ENCODE measurements at regions not wholly inside any gene's neighbourhood (a gene's known extent, or its start where the extent isn't known, plus 50 kb on each side); places are given as distances from the start of the nearest gene placed in this dataset.

DNA sequence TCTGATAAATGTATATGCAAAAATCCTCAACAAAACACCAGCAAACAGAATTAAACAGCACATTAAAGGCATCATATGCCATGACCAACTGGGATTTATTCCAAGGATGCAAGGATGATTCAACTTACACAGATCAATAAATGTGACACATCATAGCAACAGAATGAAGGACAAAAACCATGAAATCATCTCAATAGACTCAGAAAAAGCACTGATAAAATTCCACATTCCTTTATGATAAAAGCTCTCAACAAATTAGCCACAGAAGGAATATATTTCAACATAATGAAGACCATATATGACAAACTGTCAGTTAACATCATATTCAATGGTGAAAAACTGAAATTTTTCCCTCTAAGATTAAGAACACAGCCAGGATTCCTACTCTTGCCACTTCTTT is 691.6 kb downstream of the DIAPH3 start:
- no peaks in the 10 kb centered on the region for H3K9me3 ChIP-seq (ENCODE audit: control insufficient read depth, insufficient read depth, low read depth, low read length)
- H3K4me1 ChIP-seq (ENCODE audit: control insufficient read depth, insufficient read depth, low read length), result no peaks in the 10 kb centered on the region
- POLR2A ChIA-PET, result no interaction called here
- no peak overlapping the region for H3K27ac ChIP-seq (ENCODE audit: extremely low read depth, low read depth, low read length)
- H3K36me3 ChIP-seq (ENCODE audit: control insufficient read depth in 2 of 2, insufficient read depth in 1 of 2, low read length in 2 of 2), result no peaks in the 10 kb centered on the region
- no peak overlapping the region for H3K4me3 ChIP-seq (ENCODE audit: low read depth, low read length)
- CTCF ChIA-PET, result interaction anchor here (0.7 kb wide), 1 partner anchor 43 kb away, joined by 5 read pairs; no protein-coding TSS in a partner anchor
- TF ChIP-seq SCRT1 (tag by site-specific recombination; IDR thresholded peaks at IDR 0.05; ENCODE audit: borderline replicate concordance), result no peak

DNA sequence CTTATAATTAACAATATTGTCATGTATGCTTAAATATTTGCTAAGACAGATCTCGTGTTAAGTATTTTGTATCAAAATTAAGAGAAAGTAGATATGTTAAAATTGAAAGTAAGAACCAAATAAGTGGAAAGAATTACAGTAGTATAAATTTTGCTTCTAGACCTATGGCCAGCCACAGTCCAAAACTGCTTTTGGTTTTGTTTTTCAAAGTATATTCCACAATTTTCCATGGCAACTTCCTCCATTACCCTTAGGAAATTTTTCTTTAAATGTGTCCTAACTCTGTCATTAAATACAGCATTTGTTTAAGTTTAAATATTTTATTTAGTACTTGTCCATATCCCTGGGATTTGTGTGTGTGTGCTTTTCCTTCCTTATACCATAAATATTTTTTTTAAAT is 689.0 kb downstream of the DIAPH3 start:
- CTCF ChIA-PET, result no interaction called here
- Histone ChIP-seq H3K36me3 (ENCODE audit: control insufficient read depth in 2 of 2, insufficient read depth in 1 of 2, low read length in 2 of 2) (no peaks in the 10 kb centered on the region), H3K4me1 (ENCODE audit: control insufficient read depth, insufficient read depth, low read length) (no peaks in the 10 kb centered on the region), H3K4me3 (ENCODE audit: low read depth, low read length) (no peak overlapping the region), H3K27ac (ENCODE audit: extremely low read depth, low read depth, low read length) (no peak overlapping the region), H3K9me3 (ENCODE audit: control insufficient read depth, insufficient read depth, low read depth, low read length) (no peaks in the 10 kb centered on the region)
- TF ChIP-seq ZNF473 (tag by site-specific recombination; IDR thresholded peaks at IDR 0.05), result no peak
- POLR2A ChIA-PET, result no interaction called here

DNA sequence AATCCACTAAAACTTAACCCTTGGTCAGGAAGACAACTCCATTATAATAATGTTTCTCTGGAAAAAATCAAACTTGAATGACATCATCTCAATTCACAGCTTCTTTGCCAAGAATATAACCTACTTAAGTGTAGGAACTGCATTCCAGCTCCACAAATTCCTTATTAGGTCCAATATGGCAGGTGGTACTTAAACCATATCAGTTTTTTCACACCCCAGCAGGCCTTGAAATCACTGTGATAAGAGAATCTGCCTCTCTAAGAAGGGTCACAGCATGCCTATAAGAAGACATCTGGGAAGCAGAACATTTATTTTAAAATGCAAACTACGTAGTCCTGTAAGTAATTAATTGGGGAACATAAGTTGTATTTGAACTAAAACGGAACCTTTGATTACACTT is 687.8 kb downstream of the DIAPH3 start:
- H3K4me3 ChIP-seq (ENCODE audit: low read depth, low read length), result no peak overlapping the region
- no peak overlapping the region for H3K27ac ChIP-seq (ENCODE audit: extremely low read depth, low read depth, low read length)
- no peaks in the 10 kb centered on the region for H3K4me1 ChIP-seq (ENCODE audit: control insufficient read depth, insufficient read depth, low read length)
- H3K9me3 ChIP-seq (ENCODE audit: control insufficient read depth, insufficient read depth, low read depth, low read length), result no peaks in the 10 kb centered on the region
- no peaks in the 10 kb centered on the region for H3K36me3 ChIP-seq (ENCODE audit: control insufficient read depth in 2 of 2, insufficient read depth in 1 of 2, low read length in 2 of 2)
- TF ChIP-seq ZNF664 (tag by site-specific recombination; IDR thresholded peaks at IDR 0.05) (no peak), ZNF544 (tag by site-specific recombination; IDR thresholded peaks at IDR 0.05) (no peak), ZNF561 (tag by site-specific recombination; IDR thresholded peaks at IDR 0.05; ENCODE audit: borderline replicate concordance) (no peak), IKZF3 (tag by site-specific recombination; IDR thresholded peaks at IDR 0.05) (no peak), ZNF311 (tag by site-specific recombination; IDR thresholded peaks at IDR 0.05; ENCODE audit: borderline replicate concordance) (no peak), ZBTB17 (tag by site-specific recombination; IDR thresholded peaks at IDR 0.05) (no peak), SP7 (tag by site-specific recombination; IDR thresholded peaks at IDR 0.05) (no peak), ZNF354C (tag by site-specific recombination; IDR thresholded peaks at IDR 0.05; ENCODE audit: borderline replicate concordance, low read depth) (no peak), ZNF626 (tag by site-specific recombination; IDR thresholded peaks at IDR 0.05) (no peak)
- TF ChIP-seq, protein P1, sequence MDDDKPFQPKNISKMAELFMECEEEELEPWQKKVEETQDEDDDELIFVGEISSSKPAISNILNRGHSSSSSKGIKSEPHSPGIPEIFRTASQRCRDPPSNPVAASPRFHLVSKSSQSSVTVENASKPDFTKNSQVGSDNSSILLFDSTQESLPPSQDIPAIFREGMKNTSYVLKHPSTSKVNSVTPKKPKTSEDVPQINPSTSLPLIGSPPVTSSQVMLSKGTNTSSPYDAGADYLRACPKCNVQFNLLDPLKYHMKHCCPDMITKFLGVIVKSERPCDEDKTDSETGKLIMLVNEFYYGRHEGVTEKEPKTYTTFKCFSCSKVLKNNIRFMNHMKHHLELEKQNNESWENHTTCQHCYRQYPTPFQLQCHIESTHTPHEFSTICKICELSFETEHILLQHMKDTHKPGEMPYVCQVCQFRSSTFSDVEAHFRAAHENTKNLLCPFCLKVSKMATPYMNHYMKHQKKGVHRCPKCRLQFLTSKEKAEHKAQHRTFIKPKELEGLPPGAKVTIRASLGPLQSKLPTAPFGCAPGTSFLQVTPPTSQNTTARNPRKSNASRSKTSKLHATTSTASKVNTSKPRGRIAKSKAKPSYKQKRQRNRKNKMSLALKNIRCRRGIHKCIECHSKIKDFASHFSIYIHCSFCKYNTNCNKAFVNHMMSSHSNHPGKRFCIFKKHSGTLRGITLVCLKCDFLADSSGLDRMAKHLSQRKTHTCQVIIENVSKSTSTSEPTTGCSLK (tag by site-specific recombination; IDR thresholded peaks at IDR 0.05), result no peak
- TF ChIP-seq, protein P2, sequence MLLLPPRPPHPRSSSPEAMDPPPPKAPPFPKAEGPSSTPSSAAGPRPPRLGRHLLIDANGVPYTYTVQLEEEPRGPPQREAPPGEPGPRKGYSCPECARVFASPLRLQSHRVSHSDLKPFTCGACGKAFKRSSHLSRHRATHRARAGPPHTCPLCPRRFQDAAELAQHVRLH (tag by site-specific recombination; IDR thresholded peaks at IDR 0.05), result no peak
- TF ChIP-seq, protein P3, sequence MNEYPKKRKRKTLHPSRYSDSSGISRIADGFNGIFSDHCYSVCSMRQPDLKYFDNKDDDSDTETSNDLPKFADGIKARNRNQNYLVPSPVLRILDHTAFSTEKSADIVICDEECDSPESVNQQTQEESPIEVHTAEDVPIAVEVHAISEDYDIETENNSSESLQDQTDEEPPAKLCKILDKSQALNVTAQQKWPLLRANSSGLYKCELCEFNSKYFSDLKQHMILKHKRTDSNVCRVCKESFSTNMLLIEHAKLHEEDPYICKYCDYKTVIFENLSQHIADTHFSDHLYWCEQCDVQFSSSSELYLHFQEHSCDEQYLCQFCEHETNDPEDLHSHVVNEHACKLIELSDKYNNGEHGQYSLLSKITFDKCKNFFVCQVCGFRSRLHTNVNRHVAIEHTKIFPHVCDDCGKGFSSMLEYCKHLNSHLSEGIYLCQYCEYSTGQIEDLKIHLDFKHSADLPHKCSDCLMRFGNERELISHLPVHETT (tag by site-specific recombination; IDR thresholded peaks at IDR 0.05), result no peak
- TF ChIP-seq, protein P4, sequence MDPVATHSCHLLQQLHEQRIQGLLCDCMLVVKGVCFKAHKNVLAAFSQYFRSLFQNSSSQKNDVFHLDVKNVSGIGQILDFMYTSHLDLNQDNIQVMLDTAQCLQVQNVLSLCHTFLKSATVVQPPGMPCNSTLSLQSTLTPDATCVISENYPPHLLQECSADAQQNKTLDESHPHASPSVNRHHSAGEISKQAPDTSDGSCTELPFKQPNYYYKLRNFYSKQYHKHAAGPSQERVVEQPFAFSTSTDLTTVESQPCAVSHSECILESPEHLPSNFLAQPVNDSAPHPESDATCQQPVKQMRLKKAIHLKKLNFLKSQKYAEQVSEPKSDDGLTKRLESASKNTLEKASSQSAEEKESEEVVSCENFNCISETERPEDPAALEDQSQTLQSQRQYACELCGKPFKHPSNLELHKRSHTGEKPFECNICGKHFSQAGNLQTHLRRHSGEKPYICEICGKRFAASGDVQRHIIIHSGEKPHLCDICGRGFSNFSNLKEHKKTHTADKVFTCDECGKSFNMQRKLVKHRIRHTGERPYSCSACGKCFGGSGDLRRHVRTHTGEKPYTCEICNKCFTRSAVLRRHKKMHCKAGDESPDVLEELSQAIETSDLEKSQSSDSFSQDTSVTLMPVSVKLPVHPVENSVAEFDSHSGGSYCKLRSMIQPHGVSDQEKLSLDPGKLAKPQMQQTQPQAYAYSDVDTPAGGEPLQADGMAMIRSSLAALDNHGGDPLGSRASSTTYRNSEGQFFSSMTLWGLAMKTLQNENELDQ (tag by site-specific recombination; IDR thresholded peaks at IDR 0.05; ENCODE audit: low read depth), result no peak
- ChIA-PET CTCF (no interaction called here), POLR2A (interaction anchor here (0.5 kb wide), 1 partner anchor 23 kb away, joined by 4 read pairs; no protein-coding TSS in a partner anchor)

All from HEK293 (cell line).